ENCODE measurements at regions not wholly inside any gene's neighbourhood (a gene's known extent, or its start where the extent isn't known, plus 50 kb on each side); places are given as distances from the start of the nearest gene placed in this dataset.
"Not testable (repeated sequence)": the region's sequence is repeated elsewhere in the genome, so short reads cannot be mapped to it uniquely, and the experiment has no call there.

DNA sequence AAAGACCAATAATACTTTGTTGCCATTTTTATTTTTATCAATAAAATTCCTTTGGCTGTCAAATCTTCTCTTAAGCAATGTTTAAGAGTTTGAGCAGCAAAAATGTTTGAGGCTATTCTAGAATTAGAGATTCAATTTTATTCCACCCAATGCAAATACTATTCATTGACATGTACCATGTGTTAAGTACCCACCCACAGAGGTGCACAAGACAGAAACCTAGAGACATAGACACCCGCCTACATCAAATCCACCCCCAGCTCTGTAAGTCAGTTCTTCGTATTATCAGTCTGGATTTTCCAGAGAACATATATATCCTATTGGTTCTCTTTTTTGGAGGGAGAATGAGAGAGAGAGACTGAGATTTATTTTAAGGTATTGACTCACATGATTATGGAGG is 463.7 kb downstream of the EPM2A start:
- no peak for DNase-seq (ENCODE audit: low spot score)

- DNase-seq (ENCODE audit: low spot score), result no peak
These were observed 463.1 kb downstream of the EPM2A start for GRCh38 chr6:145272246-145272645.

- no peak for DNase-seq (ENCODE audit: low spot score)
These were observed 462.2 kb downstream of the EPM2A start for GRCh38 chr6:145273136-145273535.

- no peak for DNase-seq (ENCODE audit: low spot score)
These were observed 461.2 kb downstream of the EPM2A start for GRCh38 chr6:145274083-145274482.

- no peak for DNase-seq (ENCODE audit: low spot score)
These were observed 460.3 kb downstream of the EPM2A start for GRCh38 chr6:145275019-145275418.

DNA sequence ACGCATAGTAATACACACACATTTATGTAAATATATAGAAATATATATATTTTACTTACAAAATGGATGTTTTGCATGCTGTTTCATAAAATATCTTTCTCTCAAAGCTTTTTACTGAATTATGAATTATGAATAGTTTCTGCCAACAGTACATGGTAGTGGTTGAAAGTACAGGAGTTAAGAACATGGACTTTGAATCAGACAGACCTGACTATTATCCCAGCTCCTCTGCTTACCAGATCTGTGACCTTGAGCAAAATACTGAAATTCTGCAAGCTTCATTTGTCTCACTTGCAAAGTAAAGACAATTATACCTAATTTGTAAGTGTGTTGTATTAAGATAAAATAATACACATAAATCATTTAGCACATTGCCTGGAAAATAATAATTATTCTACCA is 459.5 kb downstream of the EPM2A start:
- no peak for DNase-seq (ENCODE audit: low spot score)

DNA sequence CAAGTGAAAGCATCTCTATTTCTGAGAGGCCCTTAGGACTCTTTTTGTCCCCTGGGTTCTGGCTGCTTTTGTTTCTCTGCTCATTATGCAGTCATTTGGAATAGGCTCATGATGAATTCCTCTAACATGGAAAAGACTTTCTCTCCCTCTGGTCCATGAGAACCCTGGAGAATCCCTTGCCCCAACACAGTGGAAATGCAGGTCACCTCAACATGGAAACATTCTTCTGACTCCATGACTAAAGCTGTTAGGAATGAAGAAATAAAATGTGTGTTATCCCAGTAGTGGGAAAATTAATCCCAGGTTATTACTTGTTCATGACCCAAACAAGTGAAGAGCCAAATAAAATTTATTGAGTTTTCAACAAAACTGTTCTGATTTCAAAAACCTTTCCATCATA is 458.6 kb downstream of the EPM2A start:
- DNase-seq (ENCODE audit: low spot score), result no peak

DNA sequence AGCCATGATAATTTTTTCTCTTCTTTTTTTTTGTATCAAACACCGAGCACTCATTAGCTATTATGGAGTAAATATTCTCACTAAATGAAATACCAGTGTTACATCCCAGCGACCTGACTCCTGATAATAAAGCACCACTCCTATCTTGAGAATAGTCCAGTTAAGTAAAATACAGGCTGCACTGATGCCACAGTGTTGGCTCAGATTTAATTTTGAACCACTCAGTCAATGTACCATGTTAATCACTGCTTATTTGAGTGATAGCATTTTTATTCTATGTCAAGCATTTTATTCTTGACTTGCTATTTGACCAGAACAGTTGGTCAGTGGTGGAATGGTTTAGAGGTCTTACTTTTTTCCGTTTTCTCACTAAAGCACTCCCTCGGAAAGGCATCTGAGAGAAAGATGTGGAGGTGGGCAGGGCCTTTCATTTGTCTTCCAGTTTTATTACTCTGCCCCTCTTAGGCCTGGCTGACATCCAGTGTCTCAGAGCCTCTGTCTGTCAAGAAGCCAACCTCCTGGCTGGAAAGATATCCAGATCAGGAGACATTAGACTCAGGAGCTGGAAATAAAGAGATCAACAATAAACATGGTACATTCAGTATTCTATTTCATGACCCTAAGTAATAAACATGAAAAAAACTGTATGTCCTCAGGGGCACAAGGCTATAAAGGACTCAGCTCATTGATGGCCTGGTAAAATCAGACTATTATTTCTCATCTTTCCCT is 457.8 kb downstream of the EPM2A start:
- DNase-seq (ENCODE audit: low spot score), result no peak

DNA sequence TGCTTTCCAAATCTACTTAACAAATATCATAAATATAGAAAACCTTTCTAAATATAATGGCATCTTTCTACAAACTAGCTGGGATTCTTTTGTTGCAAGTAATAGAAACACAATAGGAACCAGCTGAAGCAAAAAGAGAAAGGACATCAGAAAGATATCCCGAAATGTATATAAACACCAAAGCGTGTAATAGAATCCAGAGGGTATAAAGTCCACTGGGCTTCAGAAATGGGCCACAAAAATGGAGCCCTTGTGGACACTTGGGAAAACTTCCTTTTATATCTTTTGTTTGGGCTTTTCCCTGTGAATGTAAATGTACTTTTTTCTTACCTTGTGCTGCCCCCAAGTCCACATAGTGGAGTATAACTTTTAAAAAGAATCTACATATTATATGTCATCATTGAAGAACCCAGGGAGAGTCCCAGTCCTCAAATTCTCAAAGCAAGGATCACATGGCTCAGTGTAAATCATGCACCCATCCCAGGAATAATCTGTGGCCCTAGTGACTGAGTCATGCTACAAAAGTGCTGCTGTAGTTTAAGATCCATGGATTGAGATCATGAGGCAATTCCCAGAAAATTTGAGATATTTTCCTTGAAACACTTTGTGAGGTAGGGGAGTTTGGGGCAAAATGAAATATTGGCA is 457.0 kb downstream of the EPM2A start:
- DNase-seq (ENCODE audit: low spot score), result no peak

DNA sequence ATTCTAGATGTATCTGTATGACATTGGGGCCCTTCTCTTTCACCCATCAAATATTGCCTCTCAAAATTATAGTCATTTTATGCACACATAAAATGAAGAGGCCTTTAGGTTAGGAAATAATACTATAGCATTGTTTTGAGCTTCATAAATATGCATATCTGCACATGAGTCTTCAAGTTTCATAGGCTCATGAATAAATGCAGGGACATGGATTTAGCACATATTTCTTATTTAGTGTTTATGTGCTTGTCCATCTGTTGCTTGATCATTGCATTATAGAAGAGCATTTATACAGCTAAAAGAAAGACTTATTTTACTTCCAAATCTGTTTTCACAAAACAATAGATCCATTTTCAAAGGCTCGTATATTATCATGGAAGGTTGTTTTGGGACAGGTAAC is 455.8 kb downstream of the EPM2A start:
- no peak for DNase-seq (ENCODE audit: low spot score)

DNA sequence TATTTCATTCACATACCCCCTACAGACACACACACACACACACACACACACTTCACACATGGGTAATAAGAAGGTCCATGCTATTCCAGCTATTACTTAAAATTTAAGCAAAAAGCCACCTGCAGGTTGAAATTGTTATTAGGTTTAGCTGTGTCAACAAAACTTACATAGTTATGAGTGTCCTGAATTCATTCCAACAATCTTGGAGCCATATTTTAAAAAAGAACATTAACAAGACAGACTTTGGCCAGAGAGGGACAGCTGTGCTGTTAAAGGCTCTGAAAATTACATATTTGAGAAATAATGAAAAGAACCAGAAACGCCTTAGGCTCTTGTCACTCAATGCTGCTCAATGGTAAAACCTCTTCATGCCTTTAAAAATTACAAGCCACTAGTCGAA is 455.3 kb downstream of the EPM2A start:
- DNase-seq (ENCODE audit: low spot score), result no peak

- not testable (repeated sequence) for DNase-seq (ENCODE audit: low spot score)
These were observed 452.1 kb downstream of the EPM2A start for GRCh38 chr6:145283209-145283608.

DNA sequence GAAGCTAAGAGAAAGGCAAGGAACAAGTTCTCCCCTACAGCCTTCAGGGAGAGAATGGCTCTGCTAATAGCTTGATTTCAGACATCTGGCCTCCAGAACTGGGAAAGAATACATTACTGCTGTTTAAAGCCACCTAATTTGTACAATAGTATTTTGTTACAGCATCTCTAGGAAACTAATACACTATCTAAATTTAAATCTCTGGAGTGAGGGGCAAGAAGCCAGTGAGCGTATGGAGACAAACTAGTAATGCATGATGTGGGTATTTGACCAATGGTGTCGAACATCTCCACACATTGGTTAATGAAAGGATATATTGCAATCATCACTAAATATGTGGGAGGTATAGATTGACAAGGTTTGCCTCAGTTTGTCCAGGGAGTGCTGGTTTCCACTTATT is 451.5 kb downstream of the EPM2A start:
- no peak for DNase-seq (ENCODE audit: low spot score)

DNA sequence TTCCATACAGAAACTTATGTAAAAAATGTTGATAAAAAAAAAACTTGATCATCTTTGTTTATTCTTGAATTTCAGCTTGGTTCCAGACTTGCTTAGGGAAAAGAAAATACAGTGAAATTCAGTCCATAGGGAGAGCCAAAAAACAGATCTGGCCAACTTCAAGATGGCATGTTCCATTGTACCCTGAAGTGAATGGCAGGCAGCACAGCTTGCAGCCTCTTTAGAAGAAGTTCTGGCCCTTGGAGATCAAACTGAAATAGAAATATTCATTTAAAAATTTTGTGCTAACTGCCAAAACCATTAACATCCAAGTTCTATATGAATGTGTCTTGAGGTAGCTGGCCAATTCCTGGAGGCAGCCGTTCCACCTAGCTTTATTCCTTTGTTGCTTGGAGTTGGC is 448.4 kb downstream of the EPM2A start:
- DNase-seq (ENCODE audit: low spot score), result no peak

DNA sequence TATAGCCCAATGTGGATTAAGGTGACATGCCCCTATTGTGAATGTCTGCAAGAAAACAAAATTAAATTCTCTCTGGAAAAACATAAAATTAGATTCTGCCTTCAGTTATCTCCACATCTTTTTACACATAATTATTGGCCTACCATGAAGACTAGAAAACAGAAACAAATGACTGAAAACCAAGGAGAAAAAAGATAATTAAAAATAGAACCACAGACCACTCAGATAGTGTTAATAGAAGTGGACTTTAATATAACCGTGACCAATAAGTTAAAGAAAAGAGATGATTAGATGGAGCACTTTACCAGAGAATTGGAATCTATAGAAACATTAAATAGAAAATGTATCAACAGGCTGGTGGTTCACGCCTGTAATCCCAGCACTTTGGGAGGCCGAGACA is 445.7 kb downstream of the EPM2A start:
- DNase-seq (ENCODE audit: low spot score), result no peak

- no peak for DNase-seq (ENCODE audit: low spot score)
These were observed 445.2 kb downstream of the EPM2A start for GRCh38 chr6:145290122-145290521.

- no peak for DNase-seq (ENCODE audit: low spot score)
These were observed 443.3 kb downstream of the EPM2A start for GRCh38 chr6:145292066-145292465.

DNA sequence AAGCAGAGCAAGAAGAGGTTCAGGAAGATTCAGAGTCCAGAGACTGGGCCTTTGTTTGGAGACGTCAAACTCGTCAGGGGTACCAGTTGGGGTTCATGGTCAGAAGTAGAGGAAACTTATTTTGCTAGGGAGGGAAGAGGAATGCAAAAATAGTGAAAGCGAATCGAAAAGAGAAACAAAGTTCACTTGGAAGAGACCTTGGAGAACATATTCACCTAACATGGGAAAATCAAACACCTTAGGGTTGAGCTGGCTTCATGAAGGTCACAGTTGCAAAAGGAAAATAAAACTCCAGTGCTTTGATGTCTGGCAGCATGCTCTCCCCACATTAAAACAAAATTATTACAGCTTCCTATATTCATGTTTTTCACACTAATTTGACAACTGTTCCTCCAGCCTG is 440.4 kb downstream of the EPM2A start:
- no peak for DNase-seq (ENCODE audit: low spot score)

GRCh38 chr6:145295746-145296145 is 439.6 kb downstream of the EPM2A start:
- no peak for DNase-seq (ENCODE audit: low spot score)

GRCh38 chr6:145305670-145306069 is 429.6 kb downstream of the EPM2A start:
- no peak for DNase-seq (ENCODE audit: low spot score)

DNA sequence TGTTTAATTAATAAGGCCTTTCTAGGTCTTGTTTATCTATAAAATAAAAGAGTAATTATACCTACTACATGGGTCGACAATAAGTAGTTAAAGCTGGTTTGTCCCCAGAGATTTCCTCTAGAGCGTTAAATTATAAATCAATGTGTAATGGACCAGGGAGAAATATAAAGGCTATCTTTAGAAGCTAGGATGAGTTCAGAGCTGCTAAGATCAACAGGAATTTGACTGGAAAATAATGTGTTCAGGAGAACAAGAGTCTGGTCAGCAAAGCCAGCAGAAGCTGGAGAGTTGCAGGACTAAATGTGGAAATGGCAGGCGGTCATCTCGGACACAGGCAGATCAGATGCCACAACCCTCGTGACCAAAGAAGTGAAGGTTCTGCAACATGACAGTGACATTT is 428.8 kb downstream of the EPM2A start:
- no peak for DNase-seq (ENCODE audit: low spot score)

- no peak for DNase-seq (ENCODE audit: low spot score)
These were observed 425.3 kb downstream of the EPM2A start for GRCh38 chr6:145309842-145310535.

DNA sequence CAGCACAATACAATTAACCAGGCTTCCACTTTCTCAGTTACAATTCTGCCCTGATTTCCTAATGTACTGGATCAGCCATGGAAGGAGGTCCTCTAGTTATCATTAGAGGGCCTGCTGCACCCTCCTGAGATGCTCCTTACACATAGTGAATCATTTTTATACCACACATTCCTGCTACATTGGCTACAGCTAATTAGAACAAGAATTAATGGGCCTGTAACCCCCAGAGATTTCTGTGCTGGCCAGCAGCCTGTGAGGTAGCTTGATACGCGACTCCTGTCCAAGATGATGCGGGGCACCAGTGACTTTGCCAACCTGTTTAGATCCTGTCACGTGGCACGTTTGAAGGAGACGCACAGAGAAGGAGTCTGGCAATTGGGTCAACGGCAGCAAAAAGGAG is 422.8 kb downstream of the EPM2A start:
- DNase-seq (ENCODE audit: low spot score), result no peak
